Smooth muscle cell of the brain vasculature (primary cell): ENCODE measurements at regions not wholly inside any gene's neighbourhood (a gene's known extent, or its start where the extent isn't known, plus 50 kb on each side); places are given as distances from the start of the nearest gene placed in this dataset.
"Not testable (repeated sequence)": the region's sequence is repeated elsewhere in the genome, so short reads cannot be mapped to it uniquely, and the experiment has no call there.

Experiments used
- DNase-seq: peaks from one replicate; pipeline ENCODE4 v3.0.0-alpha.2; 2012; ENCODE audit warnings: low read depth, low spot score

DNA sequence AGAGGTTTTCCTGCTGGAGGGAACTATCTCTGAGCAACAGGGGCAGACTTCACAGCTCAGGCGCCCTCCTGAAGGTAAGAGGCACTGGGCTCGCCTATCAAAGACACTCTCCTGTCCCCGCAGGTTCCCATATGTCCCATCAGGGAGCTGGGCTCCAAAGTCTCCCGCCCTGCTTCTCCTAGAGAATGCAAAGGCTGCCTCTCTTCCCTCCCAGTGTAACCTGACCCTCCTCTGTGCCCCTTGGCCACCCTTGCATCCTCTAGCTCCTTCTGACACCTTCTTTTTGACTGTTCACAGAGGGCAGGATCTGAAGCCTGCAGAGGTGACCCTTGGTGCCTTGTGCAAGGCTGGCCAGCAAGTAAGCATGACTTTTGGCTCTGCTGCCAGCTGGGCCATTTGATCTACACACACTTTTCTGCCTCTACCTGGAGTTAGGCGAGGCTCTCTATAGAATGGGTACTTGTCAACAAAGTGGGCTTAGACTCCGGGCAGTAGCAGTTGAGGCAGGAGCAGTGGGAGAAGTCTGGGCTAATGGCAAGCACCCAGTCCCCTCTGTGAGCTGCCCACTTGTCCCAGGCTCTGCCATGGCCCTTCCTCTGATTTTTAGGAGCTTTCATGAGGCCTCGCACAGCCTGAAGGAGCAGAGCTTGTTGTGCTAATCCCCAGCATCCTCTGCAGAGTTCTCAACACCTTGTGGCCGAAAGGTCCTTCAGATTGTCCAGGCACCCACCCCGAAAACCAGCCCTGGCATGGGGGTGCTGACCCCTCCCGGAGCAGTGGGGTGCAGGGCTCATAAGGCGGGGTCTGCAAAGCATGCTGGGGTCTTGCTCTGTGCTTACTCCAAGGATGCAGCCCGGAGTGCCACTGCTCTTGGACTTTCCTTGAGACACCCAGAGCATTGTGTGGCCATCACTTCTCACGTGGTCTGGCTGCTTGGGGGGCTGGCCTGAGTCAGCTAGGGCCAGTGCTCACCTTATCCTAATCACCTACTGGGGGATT, 122.9 kb downstream of the METRNL start:
- no peak for DNase-seq

DNA sequence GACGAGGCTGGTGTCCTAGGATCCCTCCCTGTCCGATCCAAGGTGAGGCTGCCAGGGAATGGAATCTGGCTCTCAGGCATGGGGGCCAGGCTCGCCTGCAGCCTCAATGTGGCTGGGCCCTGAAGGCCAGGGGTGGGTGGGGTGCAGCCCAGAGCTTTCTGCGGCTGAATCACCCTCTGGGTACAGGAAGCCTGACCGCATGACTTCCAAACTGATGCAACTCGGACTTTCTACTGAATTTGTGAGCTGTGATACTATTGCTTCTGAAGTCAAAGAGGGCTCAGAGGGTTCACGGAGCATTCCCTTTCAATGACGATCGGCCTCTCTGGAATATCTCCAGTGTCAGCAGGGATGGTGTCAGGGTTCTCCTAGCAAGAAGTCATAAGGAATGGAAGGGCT, 123.7 kb downstream of the METRNL start:
- DNase-seq: peak; percentile 80

DNA sequence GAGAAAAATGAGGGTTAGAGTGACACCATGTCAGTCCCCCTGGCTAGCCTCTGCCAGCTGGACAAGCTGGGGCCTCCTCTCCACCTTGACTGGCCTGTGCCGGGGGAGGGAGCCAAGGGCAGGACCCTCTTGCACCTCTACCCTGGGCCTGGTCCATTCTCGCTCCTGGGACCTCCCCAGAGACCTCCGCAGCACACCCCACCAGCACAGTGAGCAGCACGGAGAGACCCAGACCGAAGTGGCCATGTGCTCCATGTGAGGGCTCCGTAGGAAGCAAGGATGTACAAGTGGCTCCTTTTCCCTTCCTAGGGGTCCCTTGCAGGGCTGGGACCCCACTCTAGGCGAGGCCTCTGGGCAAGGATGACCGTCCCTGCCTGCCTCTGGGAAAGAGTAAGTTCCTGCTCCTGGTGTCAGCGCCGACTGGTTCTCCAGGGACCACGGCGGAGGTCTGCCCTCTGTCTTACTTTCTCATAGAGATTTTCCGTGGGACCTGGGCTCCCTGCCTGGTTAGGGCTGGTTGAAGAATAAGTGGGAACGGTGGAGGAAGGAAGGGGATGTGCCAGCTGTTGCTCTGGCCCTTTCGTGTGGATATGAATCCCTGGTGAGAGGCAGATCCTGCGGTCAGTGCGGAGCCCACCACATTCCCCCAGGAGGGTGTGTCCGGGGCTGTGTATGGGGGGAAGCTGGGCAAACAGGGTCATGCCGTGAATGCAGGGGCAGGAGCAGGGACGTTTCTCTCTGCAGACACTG, 124.2 kb downstream of the METRNL start:
- DNase-seq: no peak

DNA sequence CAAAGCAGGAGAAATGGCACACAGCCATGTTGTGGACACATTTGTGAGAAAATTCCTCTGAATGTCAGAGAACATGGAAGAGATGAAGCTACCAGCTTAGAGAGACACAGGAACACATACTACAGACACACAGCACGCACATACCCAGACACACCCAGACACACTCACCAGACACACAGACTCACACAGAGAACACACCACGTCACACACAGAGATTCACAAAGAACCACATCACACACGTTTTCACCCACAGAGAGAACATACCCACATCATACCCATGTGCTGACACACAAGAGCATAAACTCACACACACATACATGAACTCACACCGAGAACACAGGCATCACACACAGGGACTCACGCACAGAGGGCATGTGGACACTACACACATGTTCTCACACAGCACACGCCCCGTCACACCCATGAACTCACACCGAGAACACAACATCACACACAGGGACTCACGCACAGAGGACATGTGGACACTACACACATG, 124.9 kb downstream of the METRNL start:
- no peak for DNase-seq

DNA sequence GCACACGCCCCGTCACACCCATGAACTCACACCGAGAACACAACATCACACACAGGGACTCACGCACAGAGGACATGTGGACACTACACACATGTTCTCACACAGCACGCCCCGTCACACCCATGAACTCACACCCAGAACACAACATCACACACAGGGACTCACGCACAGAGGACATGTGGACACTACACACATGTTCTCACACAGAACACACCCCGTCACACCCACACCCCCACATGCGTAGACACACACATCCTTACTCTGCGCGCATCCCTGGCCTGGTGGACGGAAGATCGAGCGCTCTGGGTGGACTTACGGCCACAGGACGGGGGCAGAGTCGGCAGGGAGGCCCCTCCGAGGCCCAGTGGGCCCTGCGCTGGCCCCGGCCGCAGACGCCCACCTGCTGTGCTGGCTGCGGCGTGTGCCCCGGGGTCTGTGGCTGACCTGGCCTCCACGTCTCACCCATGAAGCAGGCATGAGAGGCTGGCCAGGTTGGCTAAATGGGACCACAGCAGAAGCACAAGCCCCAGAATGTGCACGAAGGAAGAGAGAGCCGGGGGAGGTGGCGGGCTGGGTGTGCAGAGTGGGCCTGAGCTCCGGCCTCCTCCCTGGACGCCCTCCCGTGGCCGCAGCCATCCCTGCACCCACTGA, 125.5 kb downstream of the METRNL start:
- DNase-seq: not testable (repeated sequence)

DNA sequence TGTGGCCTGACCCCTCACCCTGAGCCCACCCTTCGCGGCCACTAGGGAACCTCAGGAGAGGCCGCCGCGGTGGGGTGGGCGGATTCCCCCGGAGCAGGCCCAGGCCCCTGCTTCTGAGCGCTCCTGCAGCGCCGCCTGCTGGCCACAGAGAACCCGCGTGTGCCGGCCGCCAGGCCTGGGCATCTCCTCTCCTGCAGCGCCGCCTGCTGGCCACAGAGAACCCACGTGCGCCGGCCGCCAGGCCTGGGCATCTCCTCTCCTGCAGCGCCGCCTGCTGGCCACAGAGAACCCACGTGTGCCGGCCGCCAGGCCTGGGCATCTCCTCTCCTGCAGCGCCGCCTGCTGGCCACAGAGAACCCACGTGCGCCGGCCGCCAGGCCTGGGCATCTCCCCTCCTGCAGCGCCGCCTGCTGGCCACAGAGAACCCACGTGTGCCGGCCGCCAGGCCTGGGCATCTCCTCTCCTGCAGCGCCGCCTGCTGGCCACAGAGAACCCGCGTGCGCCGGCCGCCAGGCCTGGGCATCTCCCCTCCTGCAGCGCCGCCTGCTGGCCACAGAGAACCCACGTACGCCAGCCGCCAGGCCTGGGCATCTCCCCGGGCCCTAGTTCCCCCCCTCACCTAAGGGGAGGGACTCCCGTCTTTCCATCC, 126.1 kb downstream of the METRNL start:
- not testable (repeated sequence) for DNase-seq

DNA sequence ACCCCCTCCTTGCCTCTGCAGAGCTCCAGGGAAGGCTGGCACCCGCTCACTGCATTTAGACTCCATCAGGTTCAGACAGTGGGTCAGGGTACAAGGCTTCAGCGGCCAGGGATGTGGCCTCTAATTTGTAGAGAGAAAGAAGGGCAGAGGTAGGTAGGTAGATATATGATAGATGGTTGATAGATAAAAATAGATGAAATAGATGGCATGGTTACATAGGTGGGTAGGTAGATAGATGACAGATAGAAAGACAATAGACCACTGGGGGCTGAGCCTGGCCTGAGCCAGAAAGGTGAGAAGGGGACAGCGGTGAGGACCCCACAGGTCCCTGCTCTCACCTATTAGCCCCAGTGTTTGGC, 126.6 kb downstream of the METRNL start:
- DNase-seq: not testable (repeated sequence)

DNA sequence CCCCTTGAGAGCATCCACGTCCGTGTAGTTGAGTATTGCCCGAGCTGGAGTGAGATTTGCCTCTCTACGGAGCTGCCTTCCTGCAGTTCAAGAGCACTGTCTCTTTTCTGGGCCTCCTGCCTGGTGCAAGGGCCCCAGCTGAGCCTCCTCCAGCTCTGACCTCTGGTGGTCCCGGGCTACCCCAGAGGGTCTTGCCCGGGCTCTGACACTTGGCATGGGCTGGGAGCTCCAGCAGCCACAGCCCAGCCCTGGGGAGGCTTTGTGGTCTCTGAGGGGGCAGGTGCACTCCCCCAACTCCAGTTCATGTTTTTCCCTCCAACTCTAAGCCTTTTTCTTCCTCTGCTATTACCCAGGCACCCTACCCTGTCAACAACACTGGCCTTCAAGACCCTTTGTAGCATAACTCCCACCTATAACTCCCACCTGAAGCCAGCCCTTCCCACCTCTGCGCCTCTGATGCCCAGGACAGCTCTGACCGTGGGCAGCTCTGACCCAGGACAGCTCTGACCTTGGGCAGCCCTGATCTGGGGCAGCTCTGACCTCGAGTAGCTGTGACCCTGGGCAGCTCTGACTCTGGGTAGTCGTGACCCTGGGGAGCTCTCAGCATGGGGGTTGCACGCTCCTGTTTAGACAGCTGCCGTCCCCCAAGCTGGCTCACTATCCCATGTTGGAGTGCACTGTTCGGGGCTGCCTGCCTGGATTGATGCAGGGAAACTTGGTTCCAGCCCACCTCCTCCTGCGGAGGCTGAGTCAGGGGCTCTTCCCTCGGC, 127.6 kb downstream of the METRNL start:
- DNase-seq: not testable (repeated sequence)

DNA sequence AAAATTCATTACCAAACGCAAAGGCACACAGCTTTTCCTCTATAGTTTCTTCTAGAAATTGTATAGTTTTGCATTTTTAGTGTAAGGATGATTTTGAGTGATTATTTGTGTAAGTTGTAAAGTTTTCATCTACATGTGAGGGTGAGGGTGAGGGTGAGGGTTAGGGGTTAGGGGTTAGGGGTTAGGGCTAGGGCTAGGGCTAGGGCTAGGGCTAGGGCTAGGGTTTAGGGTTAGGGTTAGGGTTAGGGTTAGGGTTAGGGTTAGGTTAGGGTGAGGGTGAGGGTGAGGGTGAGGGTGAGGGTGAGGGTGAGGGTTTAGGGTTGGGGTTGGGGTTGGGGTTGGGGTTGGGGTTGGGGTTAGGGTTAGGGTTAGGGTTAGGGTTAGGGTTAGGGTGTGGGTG, 167.6 kb downstream of the METRNL start:
- DNase-seq: not testable (repeated sequence)
